ENCODE measurements at regions not wholly inside any gene's neighbourhood (a gene's known extent, or its start where the extent isn't known, plus 50 kb on each side); places are given as distances from the start of the nearest gene placed in this dataset.

GRCh38 chr2:145682546-145683157 is 1162.7 kb upstream of the ZEB2 start:
- no peak for DNase-seq
- no peaks in the 10 kb centered on the region for H3K4me1 ChIP-seq
- no peak overlapping the region for H3K4me3 ChIP-seq
- no peak for TF ChIP-seq CTCF (IDR thresholded peaks at IDR 0.05)
- no peak for TF ChIP-seq POLR2A (IDR thresholded peaks at IDR 0.05)
- no peaks in the 10 kb centered on the region for H3K36me3 ChIP-seq
- intact Hi-C loops (cut with DNase I; ENCODE audit: low total_unique reads), result no loop called here
- H3K9me3 ChIP-seq, result no peaks in the 10 kb centered on the region
- no peaks in the 10 kb centered on the region for H3K27me3 ChIP-seq
- H3K27ac ChIP-seq, result no peak overlapping the region

GRCh38 chr2:145680276-145680675 is 1160.4 kb upstream of the ZEB2 start:
- TF ChIP-seq POLR2A (IDR thresholded peaks at IDR 0.05), result no peak
- TF ChIP-seq CTCF (IDR thresholded peaks at IDR 0.05), result no peak

GRCh38 chr2:145677371-145677770 is 1157.5 kb upstream of the ZEB2 start:
- Histone ChIP-seq H3K4me1 (no peaks in the 10 kb centered on the region), H3K4me3 (no peak overlapping the region), H3K36me3 (no peaks in the 10 kb centered on the region), H3K27me3 (no peaks in the 10 kb centered on the region), H3K9me3 (no peaks in the 10 kb centered on the region), H3K27ac (no peak overlapping the region)
- no peak for TF ChIP-seq POLR2A (IDR thresholded peaks at IDR 0.05)
- TF ChIP-seq CTCF (IDR thresholded peaks at IDR 0.05), result no peak
- intact Hi-C loops (cut with DNase I; ENCODE audit: low total_unique reads), result no loop called here
- no peak for DNase-seq

More at GRCh38 chr2:145680276-145680675, 1160.4 kb upstream of the ZEB2 start:
- H3K27me3 ChIP-seq, result no peaks in the 10 kb centered on the region
- H3K27ac ChIP-seq, result no peak overlapping the region
- no peaks in the 10 kb centered on the region for H3K9me3 ChIP-seq
- no peak overlapping the region for H3K4me3 ChIP-seq
- DNase-seq, result no peak
- intact Hi-C loops (cut with DNase I; ENCODE audit: low total_unique reads), result no loop called here
- no peaks in the 10 kb centered on the region for H3K36me3 ChIP-seq
- H3K4me1 ChIP-seq, result no peaks in the 10 kb centered on the region

GRCh38 chr2:145674705-145675104 is 1154.8 kb upstream of the ZEB2 start:
- no peak for DNase-seq
- Histone ChIP-seq H3K9me3 (no peaks in the 10 kb centered on the region), H3K27ac (no peak overlapping the region), H3K36me3 (no peaks in the 10 kb centered on the region), H3K4me3 (no peak overlapping the region), H3K27me3 (no peaks in the 10 kb centered on the region), H3K4me1 (no peaks in the 10 kb centered on the region)
- intact Hi-C loops (cut with DNase I; ENCODE audit: low total_unique reads), result no loop called here
- TF ChIP-seq POLR2A (IDR thresholded peaks at IDR 0.05) (no peak), CTCF (IDR thresholded peaks at IDR 0.05) (no peak)

- H3K27ac ChIP-seq, result no peak overlapping the region
- intact Hi-C loops (cut with DNase I; ENCODE audit: low total_unique reads), result no loop called here
Observed at GRCh38 chr2:145669301-145669700, 1149.4 kb upstream of the ZEB2 start.

More at GRCh38 chr2:145669301-145669700, 1149.4 kb upstream of the ZEB2 start:
- H3K4me3 ChIP-seq, result no peak overlapping the region
- TF ChIP-seq CTCF (IDR thresholded peaks at IDR 0.05) (no peak), POLR2A (IDR thresholded peaks at IDR 0.05) (no peak)
- H3K27me3 ChIP-seq, result no peaks in the 10 kb centered on the region
- H3K4me1 ChIP-seq, result no peaks in the 10 kb centered on the region
- no peak for DNase-seq
- H3K36me3 ChIP-seq, result no peaks in the 10 kb centered on the region
- no peaks in the 10 kb centered on the region for H3K9me3 ChIP-seq

Data from uterus (tissue), 3 donors.